ENCODE measurements at regions not wholly inside any gene's neighbourhood (a gene's known extent, or its start where the extent isn't known, plus 50 kb on each side); places are given as distances from the start of the nearest gene placed in this dataset.

DNA sequence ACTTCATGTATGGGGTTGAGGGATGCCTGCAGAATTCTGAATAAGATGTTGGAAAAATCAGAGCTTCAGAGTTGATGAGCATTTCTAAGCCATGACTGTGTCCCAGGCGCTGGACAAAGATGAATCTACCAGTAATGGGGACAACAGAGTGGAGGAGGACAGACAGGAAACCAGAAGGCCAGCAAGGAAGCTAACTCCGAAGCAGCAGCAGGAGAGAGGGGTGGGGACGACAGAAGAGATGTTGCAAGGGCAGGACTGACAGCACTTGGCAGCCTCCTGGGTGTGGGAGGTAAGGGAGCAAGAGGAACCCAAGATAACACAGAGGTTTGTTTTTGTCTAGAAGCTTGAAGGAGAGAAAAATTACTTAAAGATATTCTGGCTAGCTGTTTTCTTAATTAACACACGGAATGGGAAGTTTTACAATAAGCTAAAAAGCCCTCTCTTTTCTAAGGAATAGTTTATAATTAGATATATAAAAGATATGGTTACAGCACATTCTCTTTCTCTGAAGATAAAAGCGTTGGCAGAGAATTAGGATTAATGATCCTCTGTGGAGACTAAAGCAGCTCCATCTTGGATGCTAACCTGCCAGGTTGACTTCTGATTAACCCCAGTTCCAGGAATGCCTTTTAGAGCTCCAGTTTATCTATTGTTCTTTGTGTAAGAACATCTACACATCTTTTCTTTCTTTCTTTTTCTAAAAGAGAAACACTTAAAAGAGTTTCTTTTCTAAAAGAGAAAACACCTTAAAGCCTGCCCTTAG, 92.7 kb downstream of the TENT5C start:
- Histone ChIP-seq H3K4me1 (ENCODE audit: low read length) (no peaks in the 10 kb centered on the region), H4K20me1 (ENCODE audit: insufficient read depth, low read length) (no peaks in the 10 kb centered on the region), H3K27me3 (ENCODE audit: low read depth, low read length) (no peaks in the 10 kb centered on the region), H3K79me2 (ENCODE audit: low read length) (no peaks in the 10 kb centered on the region), H2AFZ (ENCODE audit: low read depth, low read length) (no peak overlapping the region), H3K36me3 (replicated peaks; ENCODE audit: low read depth, low read length) (no peaks in the 10 kb centered on the region), H3K4me2 (ENCODE audit: low read length) (no peak overlapping the region), H3K9me3 (ENCODE audit: insufficient read depth, low read length) (no peaks in the 10 kb centered on the region), H3K4me3 (ENCODE audit: low read length) (no peak overlapping the region), H3K9ac (ENCODE audit: low read length) (no peak overlapping the region), H3K27ac (ENCODE audit: low read length) (no peak overlapping the region)
- TF ChIP-seq EZH2phosphoT487 (IDR thresholded peaks at IDR 0.05; ENCODE audit: low read depth): no peak
- TF ChIP-seq, protein P1, sequence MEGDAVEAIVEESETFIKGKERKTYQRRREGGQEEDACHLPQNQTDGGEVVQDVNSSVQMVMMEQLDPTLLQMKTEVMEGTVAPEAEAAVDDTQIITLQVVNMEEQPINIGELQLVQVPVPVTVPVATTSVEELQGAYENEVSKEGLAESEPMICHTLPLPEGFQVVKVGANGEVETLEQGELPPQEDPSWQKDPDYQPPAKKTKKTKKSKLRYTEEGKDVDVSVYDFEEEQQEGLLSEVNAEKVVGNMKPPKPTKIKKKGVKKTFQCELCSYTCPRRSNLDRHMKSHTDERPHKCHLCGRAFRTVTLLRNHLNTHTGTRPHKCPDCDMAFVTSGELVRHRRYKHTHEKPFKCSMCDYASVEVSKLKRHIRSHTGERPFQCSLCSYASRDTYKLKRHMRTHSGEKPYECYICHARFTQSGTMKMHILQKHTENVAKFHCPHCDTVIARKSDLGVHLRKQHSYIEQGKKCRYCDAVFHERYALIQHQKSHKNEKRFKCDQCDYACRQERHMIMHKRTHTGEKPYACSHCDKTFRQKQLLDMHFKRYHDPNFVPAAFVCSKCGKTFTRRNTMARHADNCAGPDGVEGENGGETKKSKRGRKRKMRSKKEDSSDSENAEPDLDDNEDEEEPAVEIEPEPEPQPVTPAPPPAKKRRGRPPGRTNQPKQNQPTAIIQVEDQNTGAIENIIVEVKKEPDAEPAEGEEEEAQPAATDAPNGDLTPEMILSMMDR (IDR thresholded peaks at IDR 0.05; ENCODE audit: low read depth, low read length): no peak

DNA sequence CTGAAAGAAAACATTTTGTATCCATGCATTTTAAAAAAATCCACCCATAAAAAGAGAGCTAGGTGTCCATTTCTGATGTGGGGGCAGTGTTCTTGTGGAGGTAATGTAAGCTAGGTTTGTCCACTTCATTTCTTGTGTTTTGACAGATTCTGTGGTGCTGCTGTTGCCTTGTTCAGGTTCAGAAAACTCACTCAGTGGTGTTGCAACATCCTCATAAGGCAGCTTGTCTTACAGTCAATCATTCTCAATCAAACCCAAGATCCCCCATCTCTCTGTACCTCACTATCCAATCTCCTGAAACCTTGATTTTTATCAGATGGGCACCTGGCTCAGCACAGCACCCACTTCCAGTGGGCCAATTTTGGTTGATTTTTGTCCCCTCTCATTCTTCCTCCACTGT, 94.1 kb downstream of the TENT5C start:
- TF ChIP-seq, protein P1 (IDR thresholded peaks at IDR 0.05; ENCODE audit: low read depth, low read length): no peak
- TF ChIP-seq EZH2phosphoT487 (IDR thresholded peaks at IDR 0.05; ENCODE audit: low read depth): no peak
- Histone ChIP-seq H3K4me1 (ENCODE audit: low read length) (no peaks in the 10 kb centered on the region), H2AFZ (ENCODE audit: low read depth, low read length) (no peak overlapping the region)

GRCh38 chr1:117702654-117703053, 96.8 kb downstream of the TENT5C start:
- H2AFZ ChIP-seq (ENCODE audit: low read depth, low read length): no peak overlapping the region
- TF ChIP-seq, protein P1 (IDR thresholded peaks at IDR 0.05; ENCODE audit: low read depth, low read length): no peak
- TF ChIP-seq EZH2phosphoT487 (IDR thresholded peaks at IDR 0.05; ENCODE audit: low read depth): no peak
- H3K4me3 ChIP-seq (ENCODE audit: low read length): no peak overlapping the region
- H3K79me2 ChIP-seq (ENCODE audit: low read length): no peaks in the 10 kb centered on the region
- H3K36me3 ChIP-seq (replicated peaks; ENCODE audit: low read depth, low read length): no peaks in the 10 kb centered on the region
- H4K20me1 ChIP-seq (ENCODE audit: insufficient read depth, low read length): no peaks in the 10 kb centered on the region
- no peaks in the 10 kb centered on the region for H3K9me3 ChIP-seq (ENCODE audit: insufficient read depth, low read length)
- no peaks in the 10 kb centered on the region for H3K27me3 ChIP-seq (ENCODE audit: low read depth, low read length)
- H3K4me1 ChIP-seq (ENCODE audit: low read length): no peaks in the 10 kb centered on the region
- no peak overlapping the region for H3K27ac ChIP-seq (ENCODE audit: low read length)
- H3K4me2 ChIP-seq (ENCODE audit: low read length): no peak overlapping the region
- H3K9ac ChIP-seq (ENCODE audit: low read length): no peak overlapping the region

More for the DNA sequence above, 94.1 kb downstream of the TENT5C start:
- no peaks in the 10 kb centered on the region for H3K27me3 ChIP-seq (ENCODE audit: low read depth, low read length)
- no peaks in the 10 kb centered on the region for H3K9me3 ChIP-seq (ENCODE audit: insufficient read depth, low read length)
- no peak overlapping the region for H3K4me3 ChIP-seq (ENCODE audit: low read length)
- no peaks in the 10 kb centered on the region for H4K20me1 ChIP-seq (ENCODE audit: insufficient read depth, low read length)
- H3K4me2 ChIP-seq (ENCODE audit: low read length): no peak overlapping the region
- H3K36me3 ChIP-seq (replicated peaks; ENCODE audit: low read depth, low read length): no peaks in the 10 kb centered on the region
- no peak overlapping the region for H3K9ac ChIP-seq (ENCODE audit: low read length)
- no peak overlapping the region for H3K27ac ChIP-seq (ENCODE audit: low read length)
- no peaks in the 10 kb centered on the region for H3K79me2 ChIP-seq (ENCODE audit: low read length)

- Histone ChIP-seq H3K4me3 (ENCODE audit: low read length) (no peak overlapping the region), H3K79me2 (ENCODE audit: low read length) (no peaks in the 10 kb centered on the region), H4K20me1 (ENCODE audit: insufficient read depth, low read length) (no peaks in the 10 kb centered on the region), H3K27me3 (ENCODE audit: low read depth, low read length) (no peaks in the 10 kb centered on the region; the same call in 1 of the 2 replicates), H3K9me3 (ENCODE audit: insufficient read depth, low read length) (no peaks in the 10 kb centered on the region), H2AFZ (ENCODE audit: low read depth, low read length) (no peak overlapping the region), H3K36me3 (replicated peaks; ENCODE audit: low read depth, low read length) (no peaks in the 10 kb centered on the region), H3K9ac (ENCODE audit: low read length) (no peak overlapping the region), H3K27ac (ENCODE audit: low read length) (no peak overlapping the region), H3K4me2 (ENCODE audit: low read length) (no peak overlapping the region), H3K4me1 (ENCODE audit: low read length) (no peaks in the 10 kb centered on the region)
- no peak for TF ChIP-seq EZH2phosphoT487 (IDR thresholded peaks at IDR 0.05; ENCODE audit: low read depth)
- TF ChIP-seq, protein P1 (IDR thresholded peaks at IDR 0.05; ENCODE audit: low read depth, low read length): no peak
These were observed 101.5 kb downstream of the TENT5C start for GRCh38 chr1:117707371-117707770.

Measured in OCI-LY3 (cell line).